SK-N-SH (cell line): ENCODE measurements at regions not wholly inside any gene's neighbourhood (a gene's known extent, or its start where the extent isn't known, plus 50 kb on each side); places are given as distances from the start of the nearest gene placed in this dataset.

ENCODE experiments used
- CTCF ChIA-PET: fragments of 300-600, 350-600 bp; formaldehyde crosslinking; extraction: SDS; loops from one replicate; lab custom pipeline; 2021; lab: Yijun Ruan, JAX
- POLR2A ChIA-PET: fragments of 350-600 bp; sonication (Branson Sonifier 250); formaldehyde crosslinking; extraction: SDS; loops from one replicate; lab custom pipeline; 2020; ENCODE audit warnings: antibody characterized with exemption, inconsistent platforms; lab: Yijun Ruan, JAX
- DNase-seq: peaks from one replicate; pipeline ENCODE4 v3.0.0; 2012
- H2AFZ ChIP-seq: fragments of 200-600 bp; sonication (generic); 2 replicates; pipeline ENCODE4 v1.8.1; 2016; ENCODE audit warnings: antibody characterized with exemption, mild to moderate bottlenecking, low read depth
- H3F3A ChIP-seq: fragments of 200-600 bp; sonication (generic); replicated peaks from 2 replicates; pipeline ENCODE3; 2016; ENCODE audit warnings: antibody characterized with exemption, mild to moderate bottlenecking; ENCODE audit not compliant: insufficient read depth
- H3K27ac ChIP-seq, 2 experiments: fragments of 200-500 bp in 1 of 2; fragments of 200-600 bp in 1 of 2; sonication (Bioruptor generic) in 1 of 2; sonication (generic), shearing (Covaris generic) in 1 of 2; 2 replicates each; pipeline versions ENCODE4 v1.5.1 to v1.6.1; 2014 to 2016; ENCODE audit warnings: low read depth in 2 of 2, inconsistent platforms in 1 of 2, low read length in 1 of 2, mild to moderate bottlenecking in 1 of 2, mixed read lengths in 1 of 2
- H3K27me3 ChIP-seq: fragments of 200-600 bp; sonication (generic), shearing (Covaris generic); 2 replicates; pipeline ENCODE4 v1.6.1; 2016; ENCODE audit warnings: mixed run types; ENCODE audit not compliant: insufficient read depth
- H3K36me3 ChIP-seq, 2 experiments: fragments of 200-500 bp in 1 of 2; fragments of 200-600 bp in 1 of 2; sonication (Bioruptor generic) in 1 of 2; sonication (generic) in 1 of 2; replicated peaks in 1 of 2; 2 replicates each; pipeline versions ENCODE3 to v1.5.1; 2014 to 2016; ENCODE audit warnings: low read length in 1 of 2, mild to moderate bottlenecking in 1 of 2; ENCODE audit not compliant: insufficient read depth in 2 of 2, control insufficient read depth in 1 of 2
- H3K4me1 ChIP-seq, 2 experiments: fragments of 200-500 bp in 1 of 2; fragments of 200-600 bp in 1 of 2; sonication (Bioruptor generic) in 1 of 2; sonication (generic), shearing (Covaris generic) in 1 of 2; 2 replicates each; pipeline versions ENCODE4 v1.5.1 to v1.6.1; 2014 to 2016; ENCODE audit warnings: low read depth in 1 of 2, low read length in 1 of 2, mixed run types in 1 of 2; ENCODE audit not compliant: insufficient read depth in 2 of 2, control insufficient read depth in 1 of 2
- H3K4me2 ChIP-seq: fragments of 200-600 bp; sonication (generic), shearing (Covaris generic); 2 replicates; pipeline ENCODE4 v1.6.1; 2017; ENCODE audit warnings: mixed run types
- H3K4me3 ChIP-seq, 2 experiments: fragments of 200-500 bp in 1 of 2; fragments of 200-600 bp in 1 of 2; sonication (Bioruptor generic) in 1 of 2; sonication (generic), shearing (Covaris generic) in 1 of 2; 2 replicates each; pipeline versions ENCODE4 v1.5.1 to v1.8.1; 2014 to 2016; ENCODE audit warnings: low read depth in 2 of 2, inconsistent platforms in 1 of 2, low read length in 1 of 2, mild to moderate bottlenecking in 1 of 2, mixed read lengths in 1 of 2, moderate library complexity in 1 of 2
- H3K79me2 ChIP-seq: fragments of 200-600 bp; sonication (generic); 2 replicates; pipeline ENCODE4 v1.8.1; 2017; ENCODE audit warnings: mild to moderate bottlenecking; ENCODE audit not compliant: insufficient read depth
- H3K9ac ChIP-seq: fragments of 200-600 bp; sonication (generic); 2 replicates; pipeline ENCODE4 v1.6.1; 2017; ENCODE audit warnings: mixed run types
- H3K9me2 ChIP-seq: fragments of 200-600 bp; sonication (generic); 2 replicates; pipeline ENCODE4 v1.6.1; 2017; ENCODE audit warnings: mixed run types
- H3K9me3 ChIP-seq: fragments of 200-600 bp; sonication (generic); 2 replicates; pipeline ENCODE4 v1.6.1; 2017; ENCODE audit warnings: mixed run types, mild to moderate bottlenecking, moderate library complexity
- H4K20me1 ChIP-seq: fragments of 200-600 bp; sonication (generic); 2 replicates; pipeline ENCODE4 v1.6.1; 2017; ENCODE audit warnings: mild to moderate bottlenecking, mixed run types; ENCODE audit not compliant: insufficient read depth
- FOSL2 ChIP-seq: IDR thresholded peaks from 2 replicates; pipeline ENCODE4 v1.4.0; 2012; ENCODE audit warnings: low read depth, mild to moderate bottlenecking, moderate library complexity, borderline replicate concordance
- MEF2A ChIP-seq: IDR thresholded peaks from 2 replicates; pipeline ENCODE4 v1.4.0; 2012; ENCODE audit warnings: low read depth, borderline replicate concordance
- MXI1 ChIP-seq: IDR thresholded peaks from 2 replicates; pipeline ENCODE4 v1.6.1; 2012; ENCODE audit warnings: mild to moderate bottlenecking, low read depth, low read length, improper control_type of control experiment
- NRF1 ChIP-seq: IDR thresholded peaks from 2 replicates; pipeline ENCODE4 v1.6.1; 2012; ENCODE audit warnings: low read depth, mild to moderate bottlenecking, low read length
- POLR2AphosphoS5 ChIP-seq: IDR thresholded peaks from 2 replicates; pipeline ENCODE4 v1.6.1; 2012; ENCODE audit warnings: low read depth, low read length
- RAD21 ChIP-seq: IDR thresholded peaks from 2 replicates; pipeline ENCODE4 v1.6.1; 2012; ENCODE audit warnings: mild to moderate bottlenecking, low read length
- SMC3 ChIP-seq: IDR thresholded peaks from 2 replicates; pipeline ENCODE4 v1.6.1; 2012; ENCODE audit warnings: low read depth, low read length, improper control_type of control experiment
- TCF12 ChIP-seq: IDR thresholded peaks from 2 replicates; pipeline ENCODE4 v1.4.0; 2012
- YY1 ChIP-seq: IDR thresholded peaks from 2 replicates; pipeline ENCODE4 v1.4.0; 2012; ENCODE audit warnings: low read depth, mild to moderate bottlenecking
- WGBS: methylation state at CpG from one replicate; pipeline ENCODE4 v1.1.6; 2017; ENCODE audit warnings: low lambda C conversion rate; 5-methylcytosine and 5-hydroxymethylcytosine counted together
- TF ChIP-seq, protein P1 (sequence below): fragments of 200-600 bp; sonication (generic); IDR thresholded peaks from 2 replicates; pipeline ENCODE4 v1.6.1; 2017; ENCODE audit warnings: antibody characterized with exemption, mild to moderate bottlenecking, moderate library complexity
- TF ChIP-seq, protein P2 (sequence below): IDR thresholded peaks from 2 replicates; pipeline ENCODE4 v1.4.0; 2012; ENCODE audit warnings: low read depth
- TF ChIP-seq, protein P3 (sequence below): IDR thresholded peaks from 2 replicates; pipeline ENCODE4 v1.4.0; 2012; ENCODE audit warnings: low read depth, borderline replicate concordance
- TF ChIP-seq, protein P4 (sequence below): IDR thresholded peaks from 2 replicates; pipeline ENCODE4 v1.6.1; 2012; ENCODE audit warnings: mild to moderate bottlenecking, low read depth, low read length, moderate library complexity

DNA sequence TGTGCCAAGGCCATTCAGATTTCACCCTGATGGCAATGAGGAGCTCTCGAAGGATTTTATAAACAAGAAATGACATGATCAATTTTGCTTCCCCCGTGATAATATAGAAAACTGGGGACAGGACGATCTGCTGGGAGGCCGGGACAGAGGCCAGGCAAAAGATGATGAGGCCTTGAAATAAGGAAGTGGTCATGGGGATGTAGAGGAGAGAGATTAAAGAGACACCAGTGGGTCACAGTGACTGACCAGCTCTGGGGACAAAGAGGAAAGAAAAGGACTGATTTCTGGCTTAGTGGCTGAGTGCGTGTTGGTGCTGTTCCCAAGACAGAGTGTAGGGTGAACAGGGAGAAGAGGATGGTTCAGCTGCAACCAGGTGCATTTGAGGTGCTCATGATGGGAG, 68.7 kb upstream of the FLT1 start:
- Histone ChIP-seq H3K9ac (no peak overlapping the region), H3K4me3 (no peak overlapping the region), H3K36me3 (no peaks in the 10 kb centered on the region), H3K27ac (no peak overlapping the region), H3K9me3 (no peaks in the 10 kb centered on the region), H3K4me2 (no peak overlapping the region), H3K27me3 (no peaks in the 10 kb centered on the region), H2AFZ (no peak overlapping the region), H3K9me2 (no peaks in the 10 kb centered on the region), H4K20me1 (no peaks in the 10 kb centered on the region), H3K4me1 (peaks cover 2 to 7% of the 10 kb centered on the region in 2 experiments; a peak in 3 of 4 replicates), H3K79me2 (no peaks in the 10 kb centered on the region), H3F3A (peaks cover 2% of the 10 kb centered on the region)
- ChIA-PET CTCF (interaction anchor here (0.6 to 1.1 kb wide), 2 partner anchors 9 to 1070 kb away, joined by 3 read pairs; no protein-coding TSS in a partner anchor), POLR2A (no interaction called here)
- no peak for TF ChIP-seq MXI1
- TF ChIP-seq RAD21: no peak
- no peak for DNase-seq
- 57% methylated on average over 5 of the region's 5 CpGs for WGBS

DNA sequence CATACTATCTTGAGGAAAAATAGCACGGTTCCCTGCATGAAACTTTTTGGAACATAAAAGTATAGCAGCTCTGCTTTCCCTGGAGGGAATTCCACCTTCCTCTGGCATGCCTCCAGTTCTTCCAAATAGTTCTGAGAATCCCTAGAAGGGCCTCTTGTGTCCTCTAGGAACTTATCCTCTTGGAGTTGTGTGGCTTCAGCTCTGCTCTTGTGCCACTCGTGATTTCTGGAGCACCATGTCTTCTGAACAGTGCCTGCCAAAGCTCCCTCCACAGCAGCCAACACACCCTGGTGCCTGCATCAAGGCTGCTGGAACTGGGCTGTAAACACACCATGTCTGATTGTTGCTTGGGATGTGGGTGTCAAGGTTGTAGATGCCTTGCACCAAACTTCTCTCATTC, 65.7 kb upstream of the FLT1 start:
- no peaks in the 10 kb centered on the region for H3K79me2 ChIP-seq
- no peak overlapping the region for H3K4me2 ChIP-seq
- H3K27me3 ChIP-seq: no peaks in the 10 kb centered on the region
- H3F3A ChIP-seq: peaks cover 13% of the 10 kb centered on the region
- DNase-seq: no peak
- peaks cover 0 to 17% of the 10 kb centered on the region in 2 experiments; a peak in 2 of 4 replicates for H3K4me1 ChIP-seq
- ChIA-PET POLR2A (no interaction called here), CTCF (no interaction called here)
- no peaks in the 10 kb centered on the region for H3K9me2 ChIP-seq
- no peak overlapping the region for H3K27ac ChIP-seq
- TF ChIP-seq MEF2A (no peak), YY1 (no peak), NRF1 (no peak), FOSL2 (no peak), RAD21 (no peak), SMC3 (no peak), TCF12 (no peak), POLR2AphosphoS5 (no peak)
- TF ChIP-seq, protein P1, sequence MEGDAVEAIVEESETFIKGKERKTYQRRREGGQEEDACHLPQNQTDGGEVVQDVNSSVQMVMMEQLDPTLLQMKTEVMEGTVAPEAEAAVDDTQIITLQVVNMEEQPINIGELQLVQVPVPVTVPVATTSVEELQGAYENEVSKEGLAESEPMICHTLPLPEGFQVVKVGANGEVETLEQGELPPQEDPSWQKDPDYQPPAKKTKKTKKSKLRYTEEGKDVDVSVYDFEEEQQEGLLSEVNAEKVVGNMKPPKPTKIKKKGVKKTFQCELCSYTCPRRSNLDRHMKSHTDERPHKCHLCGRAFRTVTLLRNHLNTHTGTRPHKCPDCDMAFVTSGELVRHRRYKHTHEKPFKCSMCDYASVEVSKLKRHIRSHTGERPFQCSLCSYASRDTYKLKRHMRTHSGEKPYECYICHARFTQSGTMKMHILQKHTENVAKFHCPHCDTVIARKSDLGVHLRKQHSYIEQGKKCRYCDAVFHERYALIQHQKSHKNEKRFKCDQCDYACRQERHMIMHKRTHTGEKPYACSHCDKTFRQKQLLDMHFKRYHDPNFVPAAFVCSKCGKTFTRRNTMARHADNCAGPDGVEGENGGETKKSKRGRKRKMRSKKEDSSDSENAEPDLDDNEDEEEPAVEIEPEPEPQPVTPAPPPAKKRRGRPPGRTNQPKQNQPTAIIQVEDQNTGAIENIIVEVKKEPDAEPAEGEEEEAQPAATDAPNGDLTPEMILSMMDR: no peak
- TF ChIP-seq, protein P2, sequence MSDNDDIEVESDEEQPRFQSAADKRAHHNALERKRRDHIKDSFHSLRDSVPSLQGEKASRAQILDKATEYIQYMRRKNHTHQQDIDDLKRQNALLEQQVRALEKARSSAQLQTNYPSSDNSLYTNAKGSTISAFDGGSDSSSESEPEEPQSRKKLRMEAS: no peak
- TF ChIP-seq, protein P3, sequence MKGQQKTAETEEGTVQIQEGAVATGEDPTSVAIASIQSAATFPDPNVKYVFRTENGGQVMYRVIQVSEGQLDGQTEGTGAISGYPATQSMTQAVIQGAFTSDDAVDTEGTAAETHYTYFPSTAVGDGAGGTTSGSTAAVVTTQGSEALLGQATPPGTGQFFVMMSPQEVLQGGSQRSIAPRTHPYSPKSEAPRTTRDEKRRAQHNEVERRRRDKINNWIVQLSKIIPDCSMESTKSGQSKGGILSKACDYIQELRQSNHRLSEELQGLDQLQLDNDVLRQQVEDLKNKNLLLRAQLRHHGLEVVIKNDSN: no peak
- TF ChIP-seq, protein P4, sequence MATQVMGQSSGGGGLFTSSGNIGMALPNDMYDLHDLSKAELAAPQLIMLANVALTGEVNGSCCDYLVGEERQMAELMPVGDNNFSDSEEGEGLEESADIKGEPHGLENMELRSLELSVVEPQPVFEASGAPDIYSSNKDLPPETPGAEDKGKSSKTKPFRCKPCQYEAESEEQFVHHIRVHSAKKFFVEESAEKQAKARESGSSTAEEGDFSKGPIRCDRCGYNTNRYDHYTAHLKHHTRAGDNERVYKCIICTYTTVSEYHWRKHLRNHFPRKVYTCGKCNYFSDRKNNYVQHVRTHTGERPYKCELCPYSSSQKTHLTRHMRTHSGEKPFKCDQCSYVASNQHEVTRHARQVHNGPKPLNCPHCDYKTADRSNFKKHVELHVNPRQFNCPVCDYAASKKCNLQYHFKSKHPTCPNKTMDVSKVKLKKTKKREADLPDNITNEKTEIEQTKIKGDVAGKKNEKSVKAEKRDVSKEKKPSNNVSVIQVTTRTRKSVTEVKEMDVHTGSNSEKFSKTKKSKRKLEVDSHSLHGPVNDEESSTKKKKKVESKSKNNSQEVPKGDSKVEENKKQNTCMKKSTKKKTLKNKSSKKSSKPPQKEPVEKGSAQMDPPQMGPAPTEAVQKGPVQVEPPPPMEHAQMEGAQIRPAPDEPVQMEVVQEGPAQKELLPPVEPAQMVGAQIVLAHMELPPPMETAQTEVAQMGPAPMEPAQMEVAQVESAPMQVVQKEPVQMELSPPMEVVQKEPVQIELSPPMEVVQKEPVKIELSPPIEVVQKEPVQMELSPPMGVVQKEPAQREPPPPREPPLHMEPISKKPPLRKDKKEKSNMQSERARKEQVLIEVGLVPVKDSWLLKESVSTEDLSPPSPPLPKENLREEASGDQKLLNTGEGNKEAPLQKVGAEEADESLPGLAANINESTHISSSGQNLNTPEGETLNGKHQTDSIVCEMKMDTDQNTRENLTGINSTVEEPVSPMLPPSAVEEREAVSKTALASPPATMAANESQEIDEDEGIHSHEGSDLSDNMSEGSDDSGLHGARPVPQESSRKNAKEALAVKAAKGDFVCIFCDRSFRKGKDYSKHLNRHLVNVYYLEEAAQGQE: no peak
- H4K20me1 ChIP-seq: no peaks in the 10 kb centered on the region
- no peak overlapping the region for H3K9ac ChIP-seq
- H2AFZ ChIP-seq: no peak overlapping the region
- H3K4me3 ChIP-seq: no peak overlapping the region
- no peaks in the 10 kb centered on the region for H3K36me3 ChIP-seq
- H3K9me3 ChIP-seq: no peaks in the 10 kb centered on the region
- WGBS: 37% methylated on average over 2 of the region's 2 CpGs
